Gastroesophageal sphincter (tissue), 3 donors: ENCODE measurements at regions not wholly inside any gene's neighbourhood (a gene's known extent, or its start where the extent isn't known, plus 50 kb on each side); places are given as distances from the start of the nearest gene placed in this dataset.

Source experiments
- POLR2A ChIP-seq, 2 donors: fragments of 450-650 bp; IDR thresholded peaks; one replicate each; pipeline ENCODE4 v1.6.1; 2017; ENCODE audit warnings: antibody characterized with exemption in 2 of 2, mild to moderate bottlenecking in 2 of 2, moderate library complexity in 1 of 2
- POLR2AphosphoS5 ChIP-seq: sonication (generic); formaldehyde crosslinking; IDR thresholded peaks from one replicate; pipeline ENCODE4 v1.6.1; 2017; ENCODE audit warnings: antibody characterized with exemption
- TF ChIP-seq, protein P1 (sequence below), 4 experiments: fragments of 200-600 bp in 2 of 4; fragments of 450-650 bp in 2 of 4; sonication (generic) in 1 of 4; IDR thresholded peaks; one replicate each; pipeline ENCODE4 v1.5.1; 2017 to 2019; ENCODE audit warnings: antibody characterized with exemption in 4 of 4, mild to moderate bottlenecking in 2 of 4, moderate library complexity in 2 of 4

DNA sequence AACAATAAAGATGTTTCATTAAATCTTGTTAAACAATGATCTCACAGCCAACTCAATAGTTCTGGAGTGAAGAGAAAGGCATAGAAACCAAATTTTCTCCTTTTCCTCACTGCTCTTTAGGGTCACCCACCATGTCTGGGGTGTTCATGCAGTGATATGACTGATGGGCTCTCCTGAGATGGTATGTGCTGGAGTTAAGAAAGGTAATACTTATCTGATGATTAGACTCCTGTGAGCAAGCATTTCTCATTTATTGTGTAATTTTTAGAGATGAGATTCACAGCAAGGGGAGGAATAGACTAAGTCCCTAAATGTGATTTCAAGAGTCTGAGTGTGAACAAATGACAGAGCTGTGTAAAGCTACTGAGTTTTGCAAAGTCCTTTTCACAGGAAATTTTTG is 1361.3 kb upstream of the CELF2 start:
- TF ChIP-seq, protein P1, sequence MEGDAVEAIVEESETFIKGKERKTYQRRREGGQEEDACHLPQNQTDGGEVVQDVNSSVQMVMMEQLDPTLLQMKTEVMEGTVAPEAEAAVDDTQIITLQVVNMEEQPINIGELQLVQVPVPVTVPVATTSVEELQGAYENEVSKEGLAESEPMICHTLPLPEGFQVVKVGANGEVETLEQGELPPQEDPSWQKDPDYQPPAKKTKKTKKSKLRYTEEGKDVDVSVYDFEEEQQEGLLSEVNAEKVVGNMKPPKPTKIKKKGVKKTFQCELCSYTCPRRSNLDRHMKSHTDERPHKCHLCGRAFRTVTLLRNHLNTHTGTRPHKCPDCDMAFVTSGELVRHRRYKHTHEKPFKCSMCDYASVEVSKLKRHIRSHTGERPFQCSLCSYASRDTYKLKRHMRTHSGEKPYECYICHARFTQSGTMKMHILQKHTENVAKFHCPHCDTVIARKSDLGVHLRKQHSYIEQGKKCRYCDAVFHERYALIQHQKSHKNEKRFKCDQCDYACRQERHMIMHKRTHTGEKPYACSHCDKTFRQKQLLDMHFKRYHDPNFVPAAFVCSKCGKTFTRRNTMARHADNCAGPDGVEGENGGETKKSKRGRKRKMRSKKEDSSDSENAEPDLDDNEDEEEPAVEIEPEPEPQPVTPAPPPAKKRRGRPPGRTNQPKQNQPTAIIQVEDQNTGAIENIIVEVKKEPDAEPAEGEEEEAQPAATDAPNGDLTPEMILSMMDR (IDR thresholded peaks at IDR 0.05): no peak
- TF ChIP-seq POLR2A (IDR thresholded peaks at IDR 0.05) (no peak), POLR2AphosphoS5 (no peak)
